Nephron progenitor cell (in vitro differentiated cells): ENCODE measurements at regions not wholly inside any gene's neighbourhood (a gene's known extent, or its start where the extent isn't known, plus 50 kb on each side); places are given as distances from the start of the nearest gene placed in this dataset.

ENCODE experiments used
- DNase-seq: peaks from one replicate; pipeline ENCODE4 v3.0.0; 2021
- H3K27ac Mint-ChIP-seq: 2 replicates; pipeline ENCODE4 v1.8.0; 2021; ENCODE audit warnings: mild to moderate bottlenecking, moderate library complexity, mixed read lengths
- H3K27me3 Mint-ChIP-seq: 2 replicates; pipeline ENCODE4 v1.8.0; 2021; ENCODE audit warnings: mild to moderate bottlenecking, low read depth, mixed read lengths; ENCODE audit not compliant: poor library complexity
- H3K36me3 Mint-ChIP-seq: 2 replicates; pipeline ENCODE4 v1.8.0; 2021; ENCODE audit warnings: low read depth, mixed read lengths
- H3K4me1 Mint-ChIP-seq: 2 replicates; pipeline ENCODE4 v1.8.0; 2021; ENCODE audit warnings: mixed read lengths
- H3K4me3 Mint-ChIP-seq: 2 replicates; pipeline ENCODE4 v1.8.0; 2021; ENCODE audit warnings: mild to moderate bottlenecking, moderate library complexity, mixed read lengths
- H3K9me3 Mint-ChIP-seq: 2 replicates; pipeline ENCODE4 v1.8.0; 2021; ENCODE audit warnings: mild to moderate bottlenecking, moderate library complexity, mixed read lengths
- CTCF ChIP-seq: fragments of 200-600 bp; sonication (generic); IDR thresholded peaks from 2 replicates; pipeline ENCODE4 v1.5.0; 2021; ENCODE audit warnings: antibody characterized with exemption

DNA sequence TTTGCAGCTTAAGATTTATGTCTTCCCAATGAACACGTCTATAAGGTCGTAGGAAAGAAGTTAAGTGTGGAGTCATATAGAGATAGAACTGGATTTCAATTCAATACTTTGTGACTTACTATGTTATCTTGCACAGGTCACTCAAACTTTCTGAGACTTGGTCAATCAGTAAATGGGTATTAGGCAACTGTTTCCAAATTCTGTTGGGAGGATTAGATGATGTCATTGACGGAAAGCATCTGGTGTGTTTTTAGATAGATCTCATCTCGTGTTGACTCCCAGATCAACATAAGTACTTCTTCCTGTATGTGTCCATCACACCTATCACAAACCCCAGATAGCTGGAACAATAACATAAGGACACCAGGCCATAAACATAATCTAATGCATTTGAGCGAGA, 771.1 kb upstream of the FANCL start:
- Mint-ChIP-seq H3K4me3 (no peak overlapping the region), H3K9me3 (no peaks in the 10 kb centered on the region), H3K27ac (no peak overlapping the region), H3K36me3 (no peaks in the 10 kb centered on the region), H3K27me3 (no peaks in the 10 kb centered on the region), H3K4me1 (no peaks in the 10 kb centered on the region)
- TF ChIP-seq CTCF, result no peak
- no peak for DNase-seq

DNA sequence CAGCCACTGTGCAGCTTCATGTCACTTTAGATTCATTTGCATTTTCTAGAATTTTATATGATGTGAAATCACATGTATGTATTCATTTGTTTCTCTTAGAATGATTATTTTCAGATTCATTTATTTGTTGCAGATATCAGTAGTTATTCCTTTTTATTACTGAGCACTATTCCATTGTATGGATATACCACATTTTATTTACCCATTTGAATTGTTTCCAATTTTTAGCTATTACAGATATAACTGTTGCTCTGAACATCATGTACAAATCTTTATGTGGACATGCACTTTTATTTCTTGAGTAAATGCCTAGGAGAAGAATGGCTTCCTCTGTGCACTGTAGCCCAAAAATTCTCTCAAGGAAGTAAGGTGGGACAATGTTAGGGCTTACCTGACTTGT, 767.8 kb upstream of the FANCL start:
- no peak for TF ChIP-seq CTCF
- H3K36me3 Mint-ChIP-seq, result no peaks in the 10 kb centered on the region
- H3K27ac Mint-ChIP-seq, result no peak overlapping the region
- no peak for DNase-seq
- H3K9me3 Mint-ChIP-seq, result no peaks in the 10 kb centered on the region
- no peak overlapping the region for H3K4me3 Mint-ChIP-seq
- no peaks in the 10 kb centered on the region for H3K27me3 Mint-ChIP-seq
- no peaks in the 10 kb centered on the region for H3K4me1 Mint-ChIP-seq

DNA sequence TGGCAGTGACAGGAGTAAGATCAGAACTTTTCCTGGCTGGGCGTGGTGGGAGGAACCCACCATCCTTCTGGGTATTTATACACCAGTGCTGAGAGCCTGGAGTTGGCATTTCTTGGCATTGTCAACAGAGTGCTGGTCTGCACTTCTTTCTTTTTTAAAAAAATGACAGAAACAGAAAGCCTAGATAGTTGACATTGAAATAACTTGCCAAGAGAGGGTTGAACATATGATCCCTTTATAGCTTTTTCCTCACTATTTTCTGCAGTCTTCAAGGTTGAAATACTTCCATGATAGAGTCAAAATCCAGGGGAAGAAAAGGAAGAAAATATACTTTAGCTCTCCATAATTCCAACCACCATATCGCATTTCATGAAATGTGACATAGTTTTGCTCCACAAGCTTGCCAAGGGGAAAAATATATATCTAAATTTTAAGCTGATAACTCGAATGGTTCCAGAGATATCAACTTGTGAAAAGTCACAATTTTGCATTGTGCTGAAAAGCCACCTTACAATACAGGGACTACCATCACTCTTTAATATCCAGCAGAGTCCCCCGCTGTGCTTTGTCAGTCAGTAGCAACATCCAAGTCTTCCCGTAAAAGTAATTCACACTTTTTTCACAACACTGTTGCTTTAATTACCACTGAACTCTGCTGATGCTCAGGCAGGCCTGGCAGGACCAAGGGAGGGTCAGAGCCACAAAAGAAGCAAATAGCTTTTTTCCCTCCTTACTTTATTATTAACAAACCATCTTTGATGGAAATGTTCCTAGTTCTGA, 764.9 kb upstream of the FANCL start:
- Mint-ChIP-seq H3K4me1 (no peaks in the 10 kb centered on the region), H3K27me3 (no peaks in the 10 kb centered on the region), H3K4me3 (no peak overlapping the region), H3K9me3 (no peaks in the 10 kb centered on the region), H3K36me3 (no peaks in the 10 kb centered on the region), H3K27ac (no peak overlapping the region)
- no peak for TF ChIP-seq CTCF
- DNase-seq, result no peak

DNA sequence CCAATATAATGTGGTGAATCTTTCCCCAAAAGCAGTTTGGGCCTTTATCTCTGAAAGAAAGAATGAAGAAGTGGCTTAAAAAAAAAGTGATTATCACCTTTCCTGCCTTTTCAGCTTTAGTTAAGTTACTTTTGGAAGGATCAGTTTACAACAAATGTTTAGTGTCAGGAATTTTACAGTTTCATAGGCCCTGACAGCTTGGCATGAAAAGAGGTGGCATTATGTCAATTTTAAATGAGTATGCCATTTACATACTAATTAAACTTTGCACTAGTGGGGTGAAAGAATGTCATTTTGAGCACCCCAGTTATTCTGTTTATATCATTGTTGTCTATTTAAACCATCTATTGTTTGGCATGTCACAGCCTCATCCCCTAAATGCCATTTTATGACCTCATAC, 763.5 kb upstream of the FANCL start:
- TF ChIP-seq CTCF, result no peak
- H3K9me3 Mint-ChIP-seq, result no peaks in the 10 kb centered on the region
- no peak overlapping the region for H3K4me3 Mint-ChIP-seq
- H3K36me3 Mint-ChIP-seq, result no peaks in the 10 kb centered on the region
- H3K27ac Mint-ChIP-seq, result no peak overlapping the region
- H3K4me1 Mint-ChIP-seq, result no peaks in the 10 kb centered on the region
- no peaks in the 10 kb centered on the region for H3K27me3 Mint-ChIP-seq
- DNase-seq, result no peak

GRCh38 chr2:59000796-59001195, 759.7 kb upstream of the FANCL start:
- no peak for DNase-seq
- peaks cover 4% of the 10 kb centered on the region for H3K4me1 Mint-ChIP-seq
- no peaks in the 10 kb centered on the region for H3K27me3 Mint-ChIP-seq
- H3K4me3 Mint-ChIP-seq, result no peak overlapping the region
- no peak overlapping the region for H3K27ac Mint-ChIP-seq
- no peaks in the 10 kb centered on the region for H3K36me3 Mint-ChIP-seq
- H3K9me3 Mint-ChIP-seq, result no peaks in the 10 kb centered on the region
- TF ChIP-seq CTCF, result no peak

GRCh38 chr2:58992062-58992706, 751.1 kb upstream of the FANCL start:
- Mint-ChIP-seq H3K4me3 (no peak overlapping the region), H3K36me3 (no peaks in the 10 kb centered on the region), H3K9me3 (no peaks in the 10 kb centered on the region), H3K27me3 (peaks cover 2% of the 10 kb centered on the region), H3K4me1 (peaks cover 4% of the 10 kb centered on the region), H3K27ac (no peak overlapping the region)
- no peak for TF ChIP-seq CTCF
- DNase-seq, result no peak
